ENCODE measurements at regions not wholly inside any gene's neighbourhood (a gene's known extent, or its start where the extent isn't known, plus 50 kb on each side); places are given as distances from the start of the nearest gene placed in this dataset.

DNA sequence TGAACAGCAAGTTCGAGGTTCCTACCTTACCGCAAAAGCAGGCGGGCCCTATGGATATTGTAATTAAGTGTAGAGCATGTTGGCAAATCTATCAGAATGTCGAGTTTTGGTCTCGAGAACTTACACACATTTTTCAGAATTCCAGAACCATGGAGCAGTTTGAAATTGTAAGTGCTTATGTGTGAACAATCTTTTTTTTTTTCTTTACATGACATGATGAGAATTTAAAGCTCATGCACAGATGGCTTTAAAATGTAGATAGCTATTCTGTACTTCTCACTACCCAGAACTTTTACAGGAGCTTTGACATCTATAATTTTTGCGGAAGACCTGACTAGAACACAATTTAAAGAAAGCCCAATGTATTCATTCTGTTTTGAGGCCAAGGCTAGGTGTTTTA is 117.8 kb upstream of the RSPO3 start:
- H3K36me3 ChIP-seq = no peaks in the 10 kb centered on the region
- no peaks in the 10 kb centered on the region for H3K27me3 ChIP-seq
- TF ChIP-seq EP300 (IDR thresholded peaks at IDR 0.05) = no peak
- TF ChIP-seq, protein P1, sequence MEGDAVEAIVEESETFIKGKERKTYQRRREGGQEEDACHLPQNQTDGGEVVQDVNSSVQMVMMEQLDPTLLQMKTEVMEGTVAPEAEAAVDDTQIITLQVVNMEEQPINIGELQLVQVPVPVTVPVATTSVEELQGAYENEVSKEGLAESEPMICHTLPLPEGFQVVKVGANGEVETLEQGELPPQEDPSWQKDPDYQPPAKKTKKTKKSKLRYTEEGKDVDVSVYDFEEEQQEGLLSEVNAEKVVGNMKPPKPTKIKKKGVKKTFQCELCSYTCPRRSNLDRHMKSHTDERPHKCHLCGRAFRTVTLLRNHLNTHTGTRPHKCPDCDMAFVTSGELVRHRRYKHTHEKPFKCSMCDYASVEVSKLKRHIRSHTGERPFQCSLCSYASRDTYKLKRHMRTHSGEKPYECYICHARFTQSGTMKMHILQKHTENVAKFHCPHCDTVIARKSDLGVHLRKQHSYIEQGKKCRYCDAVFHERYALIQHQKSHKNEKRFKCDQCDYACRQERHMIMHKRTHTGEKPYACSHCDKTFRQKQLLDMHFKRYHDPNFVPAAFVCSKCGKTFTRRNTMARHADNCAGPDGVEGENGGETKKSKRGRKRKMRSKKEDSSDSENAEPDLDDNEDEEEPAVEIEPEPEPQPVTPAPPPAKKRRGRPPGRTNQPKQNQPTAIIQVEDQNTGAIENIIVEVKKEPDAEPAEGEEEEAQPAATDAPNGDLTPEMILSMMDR (IDR thresholded peaks at IDR 0.05) = no peak
- TF ChIP-seq POLR2A (IDR thresholded peaks at IDR 0.05) = no peak
- H3K27ac ChIP-seq = no peak overlapping the region
- H3K9me3 ChIP-seq = no peaks in the 10 kb centered on the region
- H3K4me1 ChIP-seq = no peaks in the 10 kb centered on the region
- WGBS, 2 donors = 91 to 93% methylated on average over 6 of the region's 6 CpGs
- H3K4me3 ChIP-seq = no peak overlapping the region
- no peak for DNase-seq (ENCODE audit: low spot score in 2 of 2)

DNA sequence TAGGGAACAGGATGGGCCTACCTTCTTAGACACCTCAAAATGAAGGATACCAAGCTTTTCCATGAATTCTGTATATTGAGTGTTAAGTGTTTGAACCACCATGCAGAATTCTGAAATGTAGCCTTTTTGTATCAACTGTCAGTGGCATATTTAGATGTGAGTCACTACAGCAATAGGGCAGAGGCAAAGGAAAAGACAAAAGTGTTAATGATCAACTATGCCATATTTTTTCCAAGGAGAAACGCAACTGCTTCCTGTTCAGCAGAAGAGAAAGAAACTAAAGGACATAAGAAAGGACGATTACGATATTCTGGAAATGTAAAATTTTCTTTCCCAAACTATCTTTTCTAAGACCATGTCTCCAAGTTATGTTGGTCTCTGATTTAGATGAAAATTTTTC is 104.6 kb upstream of the RSPO3 start:
- H3K9me3 ChIP-seq = no peaks in the 10 kb centered on the region
- no peak overlapping the region for H3K27ac ChIP-seq
- TF ChIP-seq, protein P1 (IDR thresholded peaks at IDR 0.05) = no peak
- no peak for TF ChIP-seq POLR2A (IDR thresholded peaks at IDR 0.05)
- TF ChIP-seq EP300 (IDR thresholded peaks at IDR 0.05) = no peak
- H3K36me3 ChIP-seq = no peaks in the 10 kb centered on the region
- H3K27me3 ChIP-seq = no peaks in the 10 kb centered on the region
- 84 to 91% methylated on average over 3 of the region's 3 CpGs for WGBS, 2 donors
- DNase-seq (ENCODE audit: low spot score in 2 of 2) = no peak
- H3K4me1 ChIP-seq = no peaks in the 10 kb centered on the region
- no peak overlapping the region for H3K4me3 ChIP-seq

DNA sequence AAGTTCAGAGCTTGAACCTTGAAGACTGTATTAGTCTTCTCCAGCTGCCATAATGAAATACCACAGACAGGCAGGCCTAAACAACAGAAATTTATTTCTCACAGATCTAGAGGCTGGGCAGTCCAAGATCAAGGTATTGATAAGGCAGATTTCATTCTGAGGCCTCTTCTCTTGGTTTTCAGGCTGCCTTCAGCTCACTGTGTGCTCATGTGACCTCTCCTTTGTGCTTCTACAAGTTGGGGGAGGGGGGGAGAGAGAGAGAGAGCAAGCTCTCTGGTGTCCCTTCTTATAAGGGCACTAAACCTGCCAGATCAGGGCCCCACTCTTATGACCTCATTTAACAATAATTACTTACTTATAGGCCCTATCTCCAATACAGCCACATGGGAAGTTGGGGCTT is 102.6 kb upstream of the RSPO3 start:
- Histone ChIP-seq H3K27me3 (no peaks in the 10 kb centered on the region), H3K4me3 (no peak overlapping the region), H3K27ac (no peak overlapping the region), H3K9me3 (no peaks in the 10 kb centered on the region), H3K4me1 (no peaks in the 10 kb centered on the region), H3K36me3 (no peaks in the 10 kb centered on the region)
- DNase-seq (ENCODE audit: low spot score in 2 of 2) = no peak
- TF ChIP-seq POLR2A (IDR thresholded peaks at IDR 0.05) (no peak), EP300 (IDR thresholded peaks at IDR 0.05) (no peak)
- TF ChIP-seq, protein P1 (IDR thresholded peaks at IDR 0.05) = no peak

DNA sequence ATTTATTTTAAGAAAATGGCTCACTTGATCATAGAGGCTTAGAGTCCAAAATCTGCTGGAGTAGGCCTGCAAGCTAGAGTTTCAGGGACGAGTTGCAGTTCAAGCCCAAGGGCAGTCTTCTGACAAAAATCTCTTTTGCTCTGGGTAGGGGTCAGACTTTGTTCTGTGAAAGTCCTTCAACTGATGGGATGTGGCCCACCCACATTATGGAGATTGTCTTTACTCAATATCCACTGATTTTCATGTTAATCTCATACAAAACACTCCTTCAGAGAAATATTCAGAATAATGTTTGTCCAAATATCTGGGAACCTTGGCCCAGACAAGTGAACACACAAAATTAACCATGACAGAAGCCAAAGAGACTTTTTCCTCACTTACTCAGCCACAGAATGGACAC is 98.6 kb upstream of the RSPO3 start:
- Histone ChIP-seq H3K27ac (no peak overlapping the region), H3K4me1 (peaks cover 0 to 20% (median 0%) of the 10 kb centered on the region in 4 donors), H3K36me3 (no peaks in the 10 kb centered on the region), H3K4me3 (no peak overlapping the region), H3K27me3 (no peaks in the 10 kb centered on the region), H3K9me3 (no peaks in the 10 kb centered on the region)
- WGBS, 2 donors = 71 to 92% methylated on average over 1 of the region's 1 CpG
- DNase-seq (ENCODE audit: low spot score in 2 of 2) = no peak
- TF ChIP-seq, protein P1 (IDR thresholded peaks at IDR 0.05) = no peak
- TF ChIP-seq POLR2A (IDR thresholded peaks at IDR 0.05) (no peak), EP300 (IDR thresholded peaks at IDR 0.05) (no peak)

DNA sequence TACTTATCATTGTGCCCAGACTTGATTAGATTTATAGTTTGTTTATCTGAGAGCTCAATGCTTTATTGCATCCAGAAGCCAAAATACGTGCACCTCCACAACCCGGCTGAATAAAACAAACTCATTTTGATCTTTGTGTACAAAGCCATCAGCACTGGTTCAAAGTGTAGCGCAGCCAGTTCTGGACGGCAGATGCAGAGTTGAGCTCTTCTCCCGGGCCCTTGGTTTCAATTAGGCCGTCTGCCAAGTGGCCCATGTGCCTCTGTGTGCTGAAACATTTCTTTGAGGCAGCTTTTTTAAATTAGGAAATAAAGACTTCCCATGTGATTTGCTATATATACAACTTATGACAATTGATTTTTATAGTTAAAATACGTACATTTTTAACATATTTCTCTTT is 96.2 kb upstream of the RSPO3 start:
- Histone ChIP-seq H3K4me1 (peaks cover 0 to 20% (median 0%) of the 10 kb centered on the region in 4 donors), H3K36me3 (no peaks in the 10 kb centered on the region), H3K27me3 (no peaks in the 10 kb centered on the region), H3K4me3 (no peak overlapping the region), H3K27ac (no peak overlapping the region), H3K9me3 (no peaks in the 10 kb centered on the region)
- 20 to 25% methylated on average over 7 of the region's 7 CpGs for WGBS, 2 donors
- no peak for TF ChIP-seq POLR2A (IDR thresholded peaks at IDR 0.05)
- TF ChIP-seq, protein P1 (IDR thresholded peaks at IDR 0.05) = no peak
- TF ChIP-seq EP300 (IDR thresholded peaks at IDR 0.05) = no peak
- DNase-seq (ENCODE audit: low spot score in 2 of 2) = no peak
